Esophagus squamous epithelium (tissue), 4 donors: ENCODE measurements at regions not wholly inside any gene's neighbourhood (a gene's known extent, or its start where the extent isn't known, plus 50 kb on each side); places are given as distances from the start of the nearest gene placed in this dataset.

Source experiments
- CTCF ChIP-seq, 6 experiments: fragments of 450-650 bp in 4 of 6; fragments of 200-600 bp in 2 of 6; sonication (generic) in 2 of 6; IDR thresholded peaks; one replicate each; pipeline ENCODE4 v1.5.1; 2016 to 2019; ENCODE audit warnings: antibody characterized with exemption in 6 of 6, mild to moderate bottlenecking in 4 of 6, moderate library complexity in 4 of 6
- POLR2A ChIP-seq, 4 donors: fragments of 450-650 bp; IDR thresholded peaks; one replicate each; pipeline ENCODE4 v1.6.1; 2017; ENCODE audit warnings: antibody characterized with exemption in 4 of 4, mild to moderate bottlenecking in 4 of 4, moderate library complexity in 3 of 4

DNA sequence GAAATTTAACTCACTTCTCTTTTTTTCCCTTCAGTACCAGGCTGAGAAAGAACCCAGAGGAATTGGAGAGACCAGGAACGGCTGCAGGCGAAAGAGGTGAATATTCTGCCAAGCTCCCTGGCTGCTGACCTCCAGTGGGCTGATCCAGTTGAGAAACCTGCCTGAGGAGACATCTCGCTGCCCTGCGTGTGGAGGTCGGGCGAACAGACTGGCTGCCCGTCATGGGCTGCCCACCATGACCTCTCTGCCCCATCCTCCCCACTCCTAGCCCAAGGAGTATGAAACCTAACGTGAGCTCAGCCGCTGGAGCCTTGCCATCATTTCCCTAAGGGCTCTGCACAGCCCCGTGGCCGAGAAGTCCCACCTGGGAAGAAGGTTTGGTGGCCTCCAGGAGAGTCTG, 148.8 kb upstream of the SALL3 start:
- TF ChIP-seq CTCF (IDR thresholded peaks at IDR 0.05) (no peak), POLR2A (IDR thresholded peaks at IDR 0.05) (no peak)
